Upper lobe of left lung (tissue), 6 donors: ENCODE measurements at regions not wholly inside any gene's neighbourhood (a gene's known extent, or its start where the extent isn't known, plus 50 kb on each side); places are given as distances from the start of the nearest gene placed in this dataset.
"Not testable (repeated sequence)": the region's sequence is repeated elsewhere in the genome, so short reads cannot be mapped to it uniquely, and the experiment has no call there.

ENCODE experiments used
- ATAC-seq, 2 donors: fragments of 200-7000 bp; cut with Tn5 transposase; one replicate each; pipeline ENCODE4 v1.9.1; 2022; ENCODE audit warnings: mild to moderate bottlenecking in 2 of 2, moderate library complexity in 2 of 2; ENCODE audit not compliant: low FRiP score in 2 of 2
- DNase-seq, 2 donors: peaks; one replicate each; pipeline ENCODE4 v3.0.0-alpha.2; 2019 to 2020
- H3K27ac ChIP-seq, 4 donors: fragments of 200-600 bp; sonication (generic); one replicate each; pipeline ENCODE4 v1.5.1; 2016 to 2019
- H3K27me3 ChIP-seq, 4 donors: fragments of 200-600 bp; sonication (generic); one replicate each; pipeline ENCODE4 v1.5.1; 2017 to 2019
- H3K36me3 ChIP-seq, 4 donors: fragments of 200-600 bp; sonication (generic); one replicate each; pipeline ENCODE4 v1.5.1; 2016 to 2019
- H3K4me1 ChIP-seq, 4 donors: fragments of 200-600 bp; sonication (generic); one replicate each; pipeline ENCODE4 v1.5.1; 2018 to 2019
- H3K4me3 ChIP-seq, 4 donors: fragments of 200-600 bp; sonication (generic); one replicate each; pipeline ENCODE4 v1.5.1; 2017 to 2019; ENCODE audit warnings: mild to moderate bottlenecking in 2 of 4, moderate library complexity in 1 of 4
- H3K9me3 ChIP-seq, 4 donors: fragments of 200-600 bp; sonication (generic); one replicate each; pipeline ENCODE4 v1.5.1; 2018 to 2019
- EP300 ChIP-seq, 4 donors: sonication (generic); formaldehyde crosslinking; IDR thresholded peaks; one replicate each; pipeline ENCODE4 v1.5.1; 2017; ENCODE audit warnings: antibody characterized with exemption in 4 of 4, control low read depth in 2 of 4
- POLR2A ChIP-seq, 4 donors: fragments of 450-650 bp; IDR thresholded peaks; one replicate each; pipeline ENCODE4 v1.5.1; 2016 to 2017; ENCODE audit warnings: antibody characterized with exemption in 4 of 4, mild to moderate bottlenecking in 2 of 4
- POLR2AphosphoS5 ChIP-seq, 2 donors: sonication (generic); formaldehyde crosslinking; IDR thresholded peaks; one replicate each; pipeline ENCODE4 v1.5.1; 2017; ENCODE audit warnings: antibody characterized with exemption in 2 of 2
- WGBS, 2 donors: methylation state at CpG; one replicate each; pipeline ENCODE4 v1.1.5; 2017 to 2018; 5-methylcytosine and 5-hydroxymethylcytosine counted together
- TF ChIP-seq, protein P1 (sequence below), 6 experiments: fragments of 450-650 bp in 4 of 6; fragments of 200-600 bp in 2 of 6; sonication (generic) in 2 of 6; IDR thresholded peaks; one replicate each; pipeline ENCODE4 v1.5.1; 2016 to 2019; ENCODE audit warnings: antibody characterized with exemption in 6 of 6
- donor health status: DM: no; HTN: no; CAD: no; lungs with moderate emphysema.
- donor health status: DM: no; HTN: yes; CAD: no; lungs with severe emphysema.

DNA sequence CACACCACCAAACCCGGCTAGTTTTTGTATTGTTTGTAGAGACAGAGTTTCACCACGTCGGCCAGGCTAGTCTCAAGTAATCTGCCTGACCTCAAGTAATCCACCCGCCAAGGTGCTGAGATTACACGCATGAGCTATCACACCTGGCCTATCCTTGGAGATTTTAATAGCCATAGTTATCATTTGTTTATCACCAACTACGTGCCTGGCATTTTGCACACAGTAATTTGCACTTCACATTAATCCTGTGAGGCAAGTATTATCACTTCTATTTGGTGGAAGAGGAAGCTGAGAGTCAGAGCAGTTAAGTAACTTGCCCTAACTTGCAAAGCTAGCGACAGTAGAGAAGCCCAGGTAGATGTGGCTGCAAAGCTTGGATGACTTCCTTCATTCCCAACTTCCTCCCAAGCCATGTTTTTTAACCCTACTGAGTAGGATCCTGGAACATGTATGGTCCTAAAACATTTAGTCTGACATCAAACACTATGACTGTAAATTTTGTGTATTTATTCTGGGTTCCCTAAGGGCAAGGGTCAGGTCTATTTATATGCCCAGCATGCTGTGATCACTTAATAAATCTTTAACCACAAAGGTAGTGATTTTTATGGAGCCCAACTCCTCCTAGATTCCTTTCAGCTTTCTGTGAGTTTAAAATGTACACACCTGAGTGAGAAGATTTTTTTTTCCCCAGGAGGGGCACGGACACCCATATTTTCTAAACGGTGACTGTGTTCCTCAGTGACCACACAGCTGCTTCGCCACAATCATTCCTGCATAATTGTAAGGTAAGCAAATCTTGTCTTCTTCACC lies 100.2 kb upstream of the RAI14 start:
- Histone ChIP-seq H3K27ac (no peak overlapping the region), H3K27me3 (no peaks in the 10 kb centered on the region), H3K4me3 (no peak overlapping the region), H3K4me1 (no peaks in the 10 kb centered on the region), H3K9me3 (no peaks in the 10 kb centered on the region), H3K36me3 (no peaks in the 10 kb centered on the region)
- no peak for DNase-seq
- no peak for ATAC-seq
- TF ChIP-seq, protein P1, sequence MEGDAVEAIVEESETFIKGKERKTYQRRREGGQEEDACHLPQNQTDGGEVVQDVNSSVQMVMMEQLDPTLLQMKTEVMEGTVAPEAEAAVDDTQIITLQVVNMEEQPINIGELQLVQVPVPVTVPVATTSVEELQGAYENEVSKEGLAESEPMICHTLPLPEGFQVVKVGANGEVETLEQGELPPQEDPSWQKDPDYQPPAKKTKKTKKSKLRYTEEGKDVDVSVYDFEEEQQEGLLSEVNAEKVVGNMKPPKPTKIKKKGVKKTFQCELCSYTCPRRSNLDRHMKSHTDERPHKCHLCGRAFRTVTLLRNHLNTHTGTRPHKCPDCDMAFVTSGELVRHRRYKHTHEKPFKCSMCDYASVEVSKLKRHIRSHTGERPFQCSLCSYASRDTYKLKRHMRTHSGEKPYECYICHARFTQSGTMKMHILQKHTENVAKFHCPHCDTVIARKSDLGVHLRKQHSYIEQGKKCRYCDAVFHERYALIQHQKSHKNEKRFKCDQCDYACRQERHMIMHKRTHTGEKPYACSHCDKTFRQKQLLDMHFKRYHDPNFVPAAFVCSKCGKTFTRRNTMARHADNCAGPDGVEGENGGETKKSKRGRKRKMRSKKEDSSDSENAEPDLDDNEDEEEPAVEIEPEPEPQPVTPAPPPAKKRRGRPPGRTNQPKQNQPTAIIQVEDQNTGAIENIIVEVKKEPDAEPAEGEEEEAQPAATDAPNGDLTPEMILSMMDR (IDR thresholded peaks at IDR 0.05) = no peak
- TF ChIP-seq EP300 (IDR thresholded peaks at IDR 0.05) (no peak), POLR2AphosphoS5 (IDR thresholded peaks at IDR 0.05) (no peak), POLR2A (IDR thresholded peaks at IDR 0.05) (no peak)
- WGBS, 2 donors = 74 to 84% methylated on average over 10 of the region's 10 CpGs

DNA sequence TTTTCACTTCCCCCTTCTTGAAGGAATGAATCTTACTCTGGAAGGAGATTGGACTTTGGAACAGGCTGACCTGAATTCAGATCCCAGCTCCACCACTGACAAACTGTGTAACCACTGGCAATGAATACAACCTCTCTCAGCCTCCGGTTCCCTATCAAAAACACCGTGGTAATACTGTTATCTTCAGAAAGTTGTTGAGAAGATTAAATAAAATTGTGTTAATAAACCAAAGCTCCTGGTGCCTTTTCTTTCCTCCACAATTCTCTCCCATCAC lies 99.7 kb upstream of the RAI14 start:
- DNase-seq (no peak), ATAC-seq (no peak)
- no peak overlapping the region for H3K27ac ChIP-seq
- H3K27me3 ChIP-seq = no peaks in the 10 kb centered on the region
- no peaks in the 10 kb centered on the region for H3K36me3 ChIP-seq
- no peak overlapping the region for H3K4me3 ChIP-seq
- TF ChIP-seq POLR2AphosphoS5 (IDR thresholded peaks at IDR 0.05) (no peak), POLR2A (IDR thresholded peaks at IDR 0.05) (no peak), EP300 (IDR thresholded peaks at IDR 0.05) (no peak)
- TF ChIP-seq, protein P1 (IDR thresholded peaks at IDR 0.05) = no peak
- H3K9me3 ChIP-seq = no peaks in the 10 kb centered on the region
- 92% methylated on average over 2 of the region's 2 CpGs for WGBS, 2 donors
- H3K4me1 ChIP-seq = no peaks in the 10 kb centered on the region

DNA sequence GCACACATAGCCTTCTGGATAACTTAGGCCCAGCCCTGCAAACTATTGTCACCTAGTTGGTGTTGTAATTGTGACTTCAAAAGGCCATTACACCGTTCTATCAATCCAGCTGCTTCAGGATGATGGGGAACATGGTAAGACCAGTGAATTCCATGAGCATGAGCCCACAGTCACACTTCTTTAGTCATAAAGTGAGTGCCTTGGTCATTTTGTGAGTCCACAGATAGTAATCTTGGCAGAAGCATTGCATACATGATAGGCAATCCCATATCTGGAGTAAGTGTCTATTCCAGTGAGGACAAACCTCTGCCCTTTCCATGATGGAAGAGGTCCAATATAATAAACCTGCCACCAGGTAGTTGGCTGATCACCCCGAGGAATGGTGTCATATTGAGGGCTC lies 94.5 kb upstream of the RAI14 start:
- not testable (repeated sequence) for DNase-seq, H3K27me3 ChIP-seq, H3K4me1 ChIP-seq, ATAC-seq, H3K36me3 ChIP-seq, H3K9me3 ChIP-seq, H3K27ac ChIP-seq, H3K4me3 ChIP-seq
- WGBS, 2 donors = 89 to 100% methylated on average over 2 of the region's 2 CpGs

DNA sequence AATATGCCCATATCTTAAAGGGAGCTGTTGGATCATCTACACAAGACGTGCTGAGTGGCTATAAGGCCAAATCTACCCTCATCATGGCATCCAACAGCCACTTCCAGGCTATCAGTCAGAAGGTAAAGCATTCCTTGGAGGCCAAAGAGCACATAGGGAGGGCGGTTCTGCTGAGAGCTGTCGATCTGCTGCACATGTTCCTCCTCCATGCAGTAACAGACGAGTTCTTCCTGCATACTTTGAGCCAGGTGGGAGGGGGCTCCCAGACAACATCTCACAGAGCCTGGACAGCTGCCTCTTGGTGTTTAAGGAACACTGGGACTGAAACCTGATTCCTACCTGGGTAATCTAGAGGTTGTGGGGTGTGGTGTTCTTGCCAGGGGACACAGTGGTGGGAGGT lies 93.3 kb upstream of the RAI14 start:
- H3K36me3 ChIP-seq = no peaks in the 10 kb centered on the region
- DNase-seq (no peak), ATAC-seq (no peak)
- TF ChIP-seq, protein P1 (IDR thresholded peaks at IDR 0.05) = no peak
- no peak for TF ChIP-seq POLR2A (IDR thresholded peaks at IDR 0.05)
- no peak for TF ChIP-seq POLR2AphosphoS5 (IDR thresholded peaks at IDR 0.05)
- no peak for TF ChIP-seq EP300 (IDR thresholded peaks at IDR 0.05)
- H3K9me3 ChIP-seq = no peaks in the 10 kb centered on the region
- no peak overlapping the region for H3K27ac ChIP-seq
- no peak overlapping the region for H3K4me3 ChIP-seq
- no peaks in the 10 kb centered on the region for H3K4me1 ChIP-seq
- 77 to 78% methylated on average over 3 to 4 of the region's 4 CpGs for WGBS, 2 donors
- no peaks in the 10 kb centered on the region for H3K27me3 ChIP-seq

DNA sequence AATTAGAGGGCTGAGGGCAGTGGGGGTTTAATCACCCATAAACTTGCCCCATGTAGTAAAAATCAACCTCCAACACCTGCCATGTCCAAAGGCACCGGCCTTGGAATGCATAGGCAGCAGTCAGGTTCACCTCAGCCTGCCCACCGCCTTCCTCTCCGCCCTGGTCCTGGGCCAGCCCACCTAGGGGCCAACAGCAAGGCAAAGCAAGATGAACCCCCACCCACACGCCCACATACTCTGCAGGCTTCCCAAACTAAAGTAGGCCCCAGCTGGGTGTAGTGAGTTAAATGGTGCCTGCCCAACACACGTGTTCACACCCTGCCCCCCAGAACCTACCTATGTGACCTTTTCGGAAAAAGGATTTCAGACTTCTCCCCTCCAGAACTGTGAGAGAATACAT lies 92.9 kb upstream of the RAI14 start:
- no peaks in the 10 kb centered on the region for H3K4me1 ChIP-seq
- WGBS, 2 donors = 95% methylated on average over 6 of the region's 6 CpGs; no CpG with 5 or more reads in 1 of the 2 donors
- DNase-seq (peak in 1 of 2 donors; percentile 39), ATAC-seq (no peak)
- no peaks in the 10 kb centered on the region for H3K36me3 ChIP-seq
- TF ChIP-seq EP300 (IDR thresholded peaks at IDR 0.05) (no peak), POLR2A (IDR thresholded peaks at IDR 0.05) (no peak)
- TF ChIP-seq, protein P1 (IDR thresholded peaks at IDR 0.05) = no peak
- H3K27me3 ChIP-seq = no peaks in the 10 kb centered on the region
- no peak overlapping the region for H3K27ac ChIP-seq
- H3K9me3 ChIP-seq = no peaks in the 10 kb centered on the region
- no peak overlapping the region for H3K4me3 ChIP-seq
